ENCODE measurements at regions not wholly inside any gene's neighbourhood (a gene's known extent, or its start where the extent isn't known, plus 50 kb on each side); places are given as distances from the start of the nearest gene placed in this dataset.

DNA sequence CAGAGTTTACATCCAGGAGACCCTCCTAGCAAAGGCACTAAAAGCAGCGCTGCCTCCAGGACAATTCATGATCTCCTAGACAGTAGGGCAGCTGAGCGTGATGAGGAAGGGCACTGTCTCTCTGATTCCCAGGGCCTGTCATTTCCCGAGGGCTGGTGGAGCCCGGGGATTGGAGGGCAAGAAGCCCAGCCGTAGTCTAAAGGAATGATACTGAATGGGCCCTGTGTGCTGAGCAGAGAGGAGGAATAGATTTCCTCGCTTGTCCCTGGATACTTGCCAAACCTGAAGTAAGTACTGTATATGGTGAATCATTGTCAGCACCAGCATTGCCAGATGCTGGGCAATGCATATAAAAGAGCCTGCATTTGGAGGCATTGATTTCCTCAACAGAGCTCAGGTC is 88.0 kb upstream of the SLITRK2 start:
- Mint-ChIP-seq H3K27ac (no peak overlapping the region), H3K9me3 (peaks cover 0 to 4% of the 10 kb centered on the region in 2 donors), H3K36me3 (no peaks in the 10 kb centered on the region)
- no peak for DNase-seq (ENCODE audit: low spot score in 2 of 2)
- no peak for ATAC-seq

DNA sequence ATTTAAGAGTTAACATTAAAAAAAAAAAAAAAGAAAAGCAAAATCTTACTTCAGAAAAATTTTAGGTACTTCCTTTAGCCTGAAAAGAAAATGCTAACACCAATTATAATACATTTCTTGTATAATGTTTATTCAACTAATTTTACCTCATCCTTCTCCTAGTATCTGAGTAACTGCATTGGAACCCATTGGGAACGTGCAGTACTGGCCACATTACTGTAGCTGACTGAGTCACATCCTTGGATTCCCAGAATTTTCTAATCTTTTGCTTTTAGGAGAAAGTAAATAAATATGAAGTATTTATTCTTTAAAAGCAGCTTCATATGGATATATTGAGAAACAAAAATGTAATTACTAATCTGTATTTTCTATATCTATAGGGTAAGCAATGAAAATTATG is 82.6 kb upstream of the SLITRK2 start:
- Mint-ChIP-seq H3K36me3 (no peaks in the 10 kb centered on the region), H3K9me3 (peaks cover 0 to 4% of the 10 kb centered on the region in 2 donors), H3K27ac (no peak overlapping the region)
- ATAC-seq (no peak), DNase-seq (ENCODE audit: low spot score in 2 of 2) (no peak)

DNA sequence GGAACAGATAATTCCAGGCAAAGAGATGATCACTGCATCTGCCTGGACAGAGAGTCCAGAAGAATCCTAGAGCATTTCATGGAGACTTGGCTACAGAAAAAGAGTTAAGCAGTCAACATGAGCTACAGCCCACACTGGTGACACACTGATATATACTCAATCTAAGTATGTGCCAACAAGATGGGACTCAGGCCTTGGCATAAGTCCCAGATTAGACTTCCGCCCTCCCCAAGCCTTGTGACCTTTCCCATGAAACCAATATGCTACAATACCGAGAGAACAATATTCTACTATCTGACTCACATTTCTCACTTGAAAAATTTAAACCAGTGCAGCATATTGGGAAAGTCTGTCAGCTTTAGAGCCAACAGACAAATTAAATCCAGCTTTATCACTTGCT is 65.7 kb upstream of the SLITRK2 start:
- H3K36me3 Mint-ChIP-seq, result no peaks in the 10 kb centered on the region
- ATAC-seq (no peak), DNase-seq (ENCODE audit: low spot score in 2 of 2) (no peak)
- no peak overlapping the region for H3K27ac Mint-ChIP-seq
- no peaks in the 10 kb centered on the region for H3K9me3 Mint-ChIP-seq

Data from activated naive CD4-positive, alpha-beta T cell treated with anti-CD3 and anti-CD28 coated beads, Interleukin-2, amount 50 U/mL, for 72 hours (primary cell).